SK-N-SH (cell line): ENCODE measurements at regions not wholly inside any gene's neighbourhood (a gene's known extent, or its start where the extent isn't known, plus 50 kb on each side); places are given as distances from the start of the nearest gene placed in this dataset.

Source experiments
- ELF1 ChIP-seq: IDR thresholded peaks from 2 replicates; pipeline ENCODE4 v1.4.0; 2012
- POLR2AphosphoS5 ChIP-seq: IDR thresholded peaks from 2 replicates; pipeline ENCODE4 v1.6.1; 2012; ENCODE audit warnings: low read depth, low read length
- TF ChIP-seq, protein P1 (sequence below): fragments of 200-600 bp; sonication (generic); IDR thresholded peaks from 2 replicates; pipeline ENCODE4 v1.6.1; 2017; ENCODE audit warnings: antibody characterized with exemption, mild to moderate bottlenecking, moderate library complexity

DNA sequence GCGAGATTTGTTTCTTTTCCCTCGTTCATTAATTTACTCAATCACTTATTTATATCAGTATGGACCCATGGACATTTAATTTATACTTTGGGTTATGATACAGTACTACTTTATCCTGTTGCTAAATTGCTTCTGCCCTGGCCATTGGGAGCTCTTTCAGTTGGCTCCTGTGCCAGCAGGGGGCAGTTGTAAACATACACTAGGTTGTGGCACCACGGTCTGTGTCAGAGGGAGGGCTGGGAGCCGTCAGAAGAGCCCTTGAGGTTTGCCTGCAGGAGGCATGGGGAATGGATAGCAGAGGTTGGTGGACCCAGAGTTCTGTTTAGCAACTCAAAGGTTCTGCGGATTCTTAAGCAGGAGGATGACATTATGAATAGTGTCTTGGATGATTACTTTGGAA is 94.3 kb downstream of the ERCC5 start:
- TF ChIP-seq, protein P1, sequence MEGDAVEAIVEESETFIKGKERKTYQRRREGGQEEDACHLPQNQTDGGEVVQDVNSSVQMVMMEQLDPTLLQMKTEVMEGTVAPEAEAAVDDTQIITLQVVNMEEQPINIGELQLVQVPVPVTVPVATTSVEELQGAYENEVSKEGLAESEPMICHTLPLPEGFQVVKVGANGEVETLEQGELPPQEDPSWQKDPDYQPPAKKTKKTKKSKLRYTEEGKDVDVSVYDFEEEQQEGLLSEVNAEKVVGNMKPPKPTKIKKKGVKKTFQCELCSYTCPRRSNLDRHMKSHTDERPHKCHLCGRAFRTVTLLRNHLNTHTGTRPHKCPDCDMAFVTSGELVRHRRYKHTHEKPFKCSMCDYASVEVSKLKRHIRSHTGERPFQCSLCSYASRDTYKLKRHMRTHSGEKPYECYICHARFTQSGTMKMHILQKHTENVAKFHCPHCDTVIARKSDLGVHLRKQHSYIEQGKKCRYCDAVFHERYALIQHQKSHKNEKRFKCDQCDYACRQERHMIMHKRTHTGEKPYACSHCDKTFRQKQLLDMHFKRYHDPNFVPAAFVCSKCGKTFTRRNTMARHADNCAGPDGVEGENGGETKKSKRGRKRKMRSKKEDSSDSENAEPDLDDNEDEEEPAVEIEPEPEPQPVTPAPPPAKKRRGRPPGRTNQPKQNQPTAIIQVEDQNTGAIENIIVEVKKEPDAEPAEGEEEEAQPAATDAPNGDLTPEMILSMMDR, result no peak
- TF ChIP-seq ELF1 (no peak), POLR2AphosphoS5 (no peak)
